ENCODE measurements at regions not wholly inside any gene's neighbourhood (a gene's known extent, or its start where the extent isn't known, plus 50 kb on each side); places are given as distances from the start of the nearest gene placed in this dataset.
A peak's percentile ranks its signal among the peaks of the same experiment; 100 is the strongest.

DNA sequence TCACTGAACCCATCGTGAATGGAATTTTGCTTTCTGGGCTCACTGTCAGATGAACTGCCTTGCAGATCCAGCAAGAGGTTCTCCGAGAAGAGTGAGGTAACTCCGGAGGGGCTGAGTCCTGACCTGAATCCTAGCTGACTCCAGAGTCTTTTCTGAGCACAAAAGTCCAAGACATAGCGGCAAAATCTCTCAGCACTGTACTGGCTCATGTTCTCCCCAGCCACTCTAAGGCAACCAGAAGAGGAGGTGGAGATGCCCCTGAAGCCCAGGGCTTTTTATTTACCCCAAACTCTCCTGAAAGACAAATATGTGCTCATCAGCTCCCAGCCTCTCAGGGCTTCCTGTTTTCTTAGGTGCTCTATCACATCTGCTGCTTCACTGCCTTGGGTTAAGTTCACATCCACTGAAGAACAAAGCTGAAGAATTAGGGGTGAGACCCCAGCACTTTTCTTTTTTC lies 221.8 kb downstream of the MREG start:
- no peak overlapping the region for H3K4me3 ChIP-seq (replicated peaks in 1 of 3; ENCODE audit: insufficient read depth in 1 of 3, low read depth in 2 of 3, low read length in 3 of 3)
- H3K27ac ChIP-seq (ENCODE audit: extremely low read length, insufficient read depth, low read length), result peak overlapping the region; percentile 54
- ChIA-PET CTCF (ENCODE audit: low intra/inter-chr PET ratio, low total read pairs) (no interaction called here), POLR2A (interaction anchor here (1.1 to 6.0 kb wide), 7 partner anchors 19 to 173 kb away, joined by 3 to 66 read pairs (median 7); no protein-coding TSS in a partner anchor)
- intact Hi-C loops (cut with micrococcal nuclease; ENCODE audit: unreplicated experiment) (loop anchor here (5.0 kb wide), 3 partner anchors 284 to 374 kb away; partner anchors contain the start of gene FN1), in situ Hi-C loops (cut with HindIII; ENCODE audit: extremely low pct_ligation_motif_present, low pct_unique_long_range_greater_than_20kb) (no loop called here)
- DNase-seq (ENCODE audit: low spot score), result peak; percentile 81
- peak; percentile 39 for FAIRE-seq
- peaks cover 96% of the 10 kb centered on the region for H3K4me1 ChIP-seq (ENCODE audit: insufficient read depth, low read length)
- peak overlapping the region; percentile 12 for H2AFZ ChIP-seq (ENCODE audit: low read length)
- no peaks in the 10 kb centered on the region for H3K79me2 ChIP-seq (ENCODE audit: insufficient read depth, low read length)
- WGBS (ENCODE audit: low lambda C conversion rate), result 58% methylated on average over 4 of the region's 4 CpGs
- no peaks in the 10 kb centered on the region for H3K36me3 ChIP-seq (replicated peaks in 1 of 2; ENCODE audit: control insufficient read depth in 1 of 2, insufficient read depth in 2 of 2, low read length in 2 of 2)
- H3K27me3 ChIP-seq (ENCODE audit: control insufficient read depth in 1 of 2, insufficient read depth in 2 of 2, low read length in 2 of 2), result no peaks in the 10 kb centered on the region
- no peaks in the 10 kb centered on the region for H3K9me3 ChIP-seq (ENCODE audit: low read length)
- BruUV-seq (replicated peaks), result no TSS peak
- peak; percentile 42 for ATAC-seq
- H3K4me2 ChIP-seq (ENCODE audit: low read depth, low read length), result peak overlapping the region; percentile 16
- peak overlapping the region; percentile 26; the same call in 1 of the 2 replicates for H3K9ac ChIP-seq (ENCODE audit: insufficient read depth, low read depth, low read length)
- H4K20me1 ChIP-seq (ENCODE audit: insufficient read depth, low read length), result no peaks in the 10 kb centered on the region
- no peak for TF ChIP-seq ZNF20 (CRISPR knock-in tag; IDR thresholded peaks at IDR 0.05)
- TF ChIP-seq POLR2A (IDR thresholded peaks at IDR 0.05; ENCODE audit: insufficient read depth in 1 of 2, low read depth in 2 of 2, low read length in 2 of 2), result no peak
- no peak for TF ChIP-seq PAWR (CRISPR knock-in tag; IDR thresholded peaks at IDR 0.05; ENCODE audit: borderline replicate concordance)
- TF ChIP-seq, protein P1, sequence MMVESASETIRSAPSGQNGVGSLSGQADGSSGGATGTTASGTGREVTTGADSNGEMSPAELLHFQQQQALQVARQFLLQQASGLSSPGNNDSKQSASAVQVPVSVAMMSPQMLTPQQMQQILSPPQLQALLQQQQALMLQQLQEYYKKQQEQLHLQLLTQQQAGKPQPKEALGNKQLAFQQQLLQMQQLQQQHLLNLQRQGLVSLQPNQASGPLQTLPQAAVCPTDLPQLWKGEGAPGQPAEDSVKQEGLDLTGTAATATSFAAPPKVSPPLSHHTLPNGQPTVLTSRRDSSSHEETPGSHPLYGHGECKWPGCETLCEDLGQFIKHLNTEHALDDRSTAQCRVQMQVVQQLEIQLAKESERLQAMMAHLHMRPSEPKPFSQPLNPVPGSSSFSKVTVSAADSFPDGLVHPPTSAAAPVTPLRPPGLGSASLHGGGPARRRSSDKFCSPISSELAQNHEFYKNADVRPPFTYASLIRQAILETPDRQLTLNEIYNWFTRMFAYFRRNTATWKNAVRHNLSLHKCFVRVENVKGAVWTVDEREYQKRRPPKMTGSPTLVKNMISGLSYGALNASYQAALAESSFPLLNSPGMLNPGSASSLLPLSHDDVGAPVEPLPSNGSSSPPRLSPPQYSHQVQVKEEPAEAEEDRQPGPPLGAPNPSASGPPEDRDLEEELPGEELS (CRISPR knock-in tag; IDR thresholded peaks at IDR 0.05), result peak; percentile 93
- TF ChIP-seq KAT2B (IDR thresholded peaks at IDR 0.05; ENCODE audit: borderline replicate concordance, low read depth, low read length), result no peak
- peak; percentile 62 for TF ChIP-seq RBFOX2 (IDR thresholded peaks at IDR 0.05; ENCODE audit: low read depth, low read length)
- TF ChIP-seq ZNF564 (CRISPR knock-in tag; IDR thresholded peaks at IDR 0.05), result no peak
- no peak for TF ChIP-seq RAD21 (CRISPR knock-in tag; IDR thresholded peaks at IDR 0.05)
- TF ChIP-seq SRY (CRISPR knock-in tag; IDR thresholded peaks at IDR 0.05), result no peak
- peak; percentile 85; the same call in 1 of the 2 replicates for TF ChIP-seq ZNF816 (CRISPR knock-in tag; IDR thresholded peaks at IDR 0.05; ENCODE audit: borderline replicate concordance)
- no peak for TF ChIP-seq SRSF9 (IDR thresholded peaks at IDR 0.05; ENCODE audit: borderline replicate concordance, insufficient read depth, low read depth, low read length, poor library complexity, severe bottlenecking)
- peak; percentile 80; the same call in 1 of the 2 replicates for TF ChIP-seq ZBTB7B (CRISPR knock-in tag; IDR thresholded peaks at IDR 0.05)
- no peak for TF ChIP-seq ESRRA (CRISPR knock-in tag; IDR thresholded peaks at IDR 0.05; ENCODE audit: low read depth)
- TF ChIP-seq, protein P2, sequence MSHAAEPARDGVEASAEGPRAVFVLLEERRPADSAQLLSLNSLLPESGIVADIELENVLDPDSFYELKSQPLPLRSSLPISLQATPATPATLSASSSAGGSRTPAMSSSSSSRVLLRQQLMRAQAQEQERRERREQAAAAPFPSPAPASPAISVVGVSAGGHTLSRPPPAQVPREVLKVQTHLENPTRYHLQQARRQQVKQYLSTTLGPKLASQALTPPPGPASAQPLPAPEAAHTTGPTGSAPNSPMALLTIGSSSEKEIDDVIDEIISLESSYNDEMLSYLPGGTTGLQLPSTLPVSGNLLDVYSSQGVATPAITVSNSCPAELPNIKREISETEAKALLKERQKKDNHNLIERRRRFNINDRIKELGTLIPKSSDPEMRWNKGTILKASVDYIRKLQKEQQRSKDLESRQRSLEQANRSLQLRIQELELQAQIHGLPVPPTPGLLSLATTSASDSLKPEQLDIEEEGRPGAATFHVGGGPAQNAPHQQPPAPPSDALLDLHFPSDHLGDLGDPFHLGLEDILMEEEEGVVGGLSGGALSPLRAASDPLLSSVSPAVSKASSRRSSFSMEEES (CRISPR knock-in tag; IDR thresholded peaks at IDR 0.05), result peak; percentile 65
- TF ChIP-seq, protein P3, sequence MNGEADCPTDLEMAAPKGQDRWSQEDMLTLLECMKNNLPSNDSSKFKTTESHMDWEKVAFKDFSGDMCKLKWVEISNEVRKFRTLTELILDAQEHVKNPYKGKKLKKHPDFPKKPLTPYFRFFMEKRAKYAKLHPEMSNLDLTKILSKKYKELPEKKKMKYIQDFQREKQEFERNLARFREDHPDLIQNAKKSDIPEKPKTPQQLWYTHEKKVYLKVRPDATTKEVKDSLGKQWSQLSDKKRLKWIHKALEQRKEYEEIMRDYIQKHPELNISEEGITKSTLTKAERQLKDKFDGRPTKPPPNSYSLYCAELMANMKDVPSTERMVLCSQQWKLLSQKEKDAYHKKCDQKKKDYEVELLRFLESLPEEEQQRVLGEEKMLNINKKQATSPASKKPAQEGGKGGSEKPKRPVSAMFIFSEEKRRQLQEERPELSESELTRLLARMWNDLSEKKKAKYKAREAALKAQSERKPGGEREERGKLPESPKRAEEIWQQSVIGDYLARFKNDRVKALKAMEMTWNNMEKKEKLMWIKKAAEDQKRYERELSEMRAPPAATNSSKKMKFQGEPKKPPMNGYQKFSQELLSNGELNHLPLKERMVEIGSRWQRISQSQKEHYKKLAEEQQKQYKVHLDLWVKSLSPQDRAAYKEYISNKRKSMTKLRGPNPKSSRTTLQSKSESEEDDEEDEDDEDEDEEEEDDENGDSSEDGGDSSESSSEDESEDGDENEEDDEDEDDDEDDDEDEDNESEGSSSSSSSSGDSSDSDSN (CRISPR knock-in tag; IDR thresholded peaks at IDR 0.05), result no peak
- no peak for TF ChIP-seq ZNF256 (CRISPR knock-in tag; conservative IDR thresholded peaks at IDR 0.05)
- TF ChIP-seq ZKSCAN8 (CRISPR knock-in tag; IDR thresholded peaks at IDR 0.05; ENCODE audit: borderline replicate concordance), result peak; percentile 51; the same call in 1 of the 2 replicates

Data from HepG2 (cell line).